Retinal pigment epithelial cell (primary cell): ENCODE measurements at regions not wholly inside any gene's neighbourhood (a gene's known extent, or its start where the extent isn't known, plus 50 kb on each side); places are given as distances from the start of the nearest gene placed in this dataset.

Experiments
- DNase-seq: peaks from one replicate; pipeline ENCODE4 v3.0.0-alpha.2; 2010; ENCODE audit warnings: low read depth
- H3K4me3 ChIP-seq: 2 replicates; pipeline ENCODE4 v1.5.1; 2011; ENCODE audit warnings: mild to moderate bottlenecking, low read length, control low read depth, moderate library complexity
- CTCF ChIP-seq: conservative IDR thresholded peaks from 2 replicates; pipeline ENCODE4 v1.5.1; 2011; ENCODE audit warnings: low read depth, low read length, control low read depth, inconsistent platforms

- DNase-seq: no peak
- H3K4me3 ChIP-seq: no peak overlapping the region
- TF ChIP-seq CTCF: no peak
Measured at GRCh38 chr10:60446070-60446833, 56.6 kb upstream of the ANK3 start.

- peak; percentile 55 for TF ChIP-seq CTCF
- DNase-seq: no peak
- H3K4me3 ChIP-seq: no peak overlapping the region
Measured at GRCh38 chr10:60444494-60445064, 54.9 kb upstream of the ANK3 start.

GRCh38 chr10:60443346-60443745, 53.7 kb upstream of the ANK3 start:
- no peak for TF ChIP-seq CTCF
- H3K4me3 ChIP-seq: no peak overlapping the region

GRCh38 chr10:60441515-60441914, 51.8 kb upstream of the ANK3 start:
- DNase-seq: no peak
- H3K4me3 ChIP-seq: no peak overlapping the region

More at GRCh38 chr10:60443346-60443745, 53.7 kb upstream of the ANK3 start:
- no peak for DNase-seq

GRCh38 chr10:60439641-60440040, 50.0 kb upstream of the ANK3 start:
- DNase-seq: no peak
- TF ChIP-seq CTCF: no peak
- no peak overlapping the region for H3K4me3 ChIP-seq

More at GRCh38 chr10:60441515-60441914, 51.8 kb upstream of the ANK3 start:
- peak; percentile 47 for TF ChIP-seq CTCF
